Adipose tissue (tissue), 3 donors: ENCODE measurements at regions not wholly inside any gene's neighbourhood (a gene's known extent, or its start where the extent isn't known, plus 50 kb on each side); places are given as distances from the start of the nearest gene placed in this dataset.

ENCODE experiments used
- H3K27ac ChIP-seq: one replicate; pipeline ENCODE4 v1.5.1; 2013; ENCODE audit warnings: low read depth, low read length
- WGBS, 3 donors: extraction: QIAGEN DNeasy Blood & Tissue Kit; methylation state at CpG; one replicate each; pipeline ENCODE4 v1.1.7; 2013; 5-methylcytosine and 5-hydroxymethylcytosine counted together
- donor health status: healthy with polysubstance abuse.
- donor health status: Bipolar disorder and iron deficiency.
- donor health status: healthy.

DNA sequence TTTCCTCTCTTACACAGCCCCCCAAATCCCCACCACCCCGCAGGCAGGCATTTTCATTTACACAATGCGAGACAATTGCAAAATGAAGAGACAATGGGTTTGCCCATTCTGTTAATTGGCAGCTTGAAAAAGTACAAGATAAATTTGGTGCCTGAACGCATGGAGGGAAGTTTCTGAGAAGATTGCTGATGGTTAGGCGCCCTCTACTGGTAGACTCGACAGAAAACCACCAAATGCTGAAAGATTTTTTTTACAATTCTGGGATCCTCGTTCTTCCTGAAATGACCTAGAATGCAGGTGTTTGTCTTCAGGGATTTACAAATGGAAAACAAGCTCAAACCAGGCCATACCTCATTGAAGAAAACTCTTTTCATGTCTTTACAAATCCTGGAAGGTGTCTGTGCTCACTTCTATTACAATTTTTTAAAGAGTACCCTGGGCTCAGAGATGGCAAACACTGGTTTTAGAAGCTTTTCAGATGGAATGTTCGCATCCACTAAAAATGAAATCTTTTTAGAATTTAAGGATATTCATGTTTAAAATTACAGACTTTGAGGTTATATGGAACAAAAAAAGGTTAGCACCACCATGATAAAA lies 338.5 kb downstream of the PMP22 start:
- WGBS, 3 donors, result 13 to 14% (median 14%) methylated on average over 7 of the region's 7 CpGs

DNA sequence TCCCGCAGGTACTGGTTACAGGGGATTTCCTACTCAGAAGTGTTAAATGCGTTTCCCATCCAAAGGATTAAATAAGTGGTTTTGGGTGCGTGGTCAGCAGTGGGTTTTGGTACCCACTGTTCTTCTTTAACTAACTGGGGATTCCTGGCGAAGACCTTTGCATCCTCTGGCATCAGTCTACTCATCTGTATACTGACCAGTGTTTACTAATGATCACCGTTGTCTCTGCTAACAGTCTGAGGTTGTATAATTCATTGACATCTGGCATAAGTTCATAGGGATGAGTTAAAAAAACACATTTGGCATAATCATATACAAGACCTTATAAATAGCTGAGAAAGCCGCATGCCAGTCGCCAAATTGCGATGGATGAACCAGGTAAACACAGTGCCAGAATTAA lies 339.1 kb downstream of the PMP22 start:
- no peak overlapping the region for H3K27ac ChIP-seq
- 46 to 58% (median 52%) methylated on average over 8 of the region's 8 CpGs for WGBS, 3 donors

More for the DNA sequence above, 338.5 kb downstream of the PMP22 start:
- H3K27ac ChIP-seq, result no peak overlapping the region

DNA sequence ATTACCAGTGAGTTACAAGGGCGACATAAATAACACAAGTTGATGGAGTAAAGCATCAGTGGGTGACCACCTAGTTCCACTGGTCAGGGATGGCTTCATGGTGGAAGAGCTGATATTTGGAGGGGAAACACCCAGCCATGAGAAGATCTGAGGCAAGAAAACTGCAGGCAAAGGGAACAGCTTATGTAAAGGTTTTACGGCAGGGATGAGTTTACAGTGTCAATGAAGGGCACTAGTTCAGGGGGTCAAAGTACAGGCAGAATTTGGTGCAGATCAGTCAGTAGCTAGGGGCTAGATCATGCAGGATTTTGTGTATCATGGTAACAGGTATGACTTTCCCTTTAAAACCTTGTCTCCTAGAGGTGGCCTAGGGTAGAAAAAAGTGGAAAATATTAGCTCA lies 339.6 kb downstream of the PMP22 start:
- WGBS, 3 donors, result 85 to 90% (median 86%) methylated on average over 2 of the region's 2 CpGs
- no peak overlapping the region for H3K27ac ChIP-seq

DNA sequence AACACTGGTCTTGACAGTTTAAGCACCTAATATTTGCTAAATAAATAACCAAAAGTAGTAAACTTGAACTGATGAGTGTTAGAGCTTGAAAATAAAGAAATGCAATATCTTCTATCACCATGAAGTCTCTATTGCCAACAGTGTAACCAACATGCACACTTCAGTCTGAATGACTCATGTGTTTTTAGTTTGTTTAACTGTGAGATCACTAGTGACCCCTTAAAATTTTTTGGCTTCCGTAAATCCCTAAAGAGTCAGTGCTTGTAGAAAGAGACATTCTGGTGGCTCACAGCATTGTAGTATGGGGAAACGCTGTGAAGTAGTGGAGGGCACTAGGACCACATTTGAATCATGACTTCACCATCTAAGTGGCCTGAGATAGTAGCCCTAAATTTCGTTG lies 341.1 kb downstream of the PMP22 start:
- 71 to 90% (median 79%) methylated on average over 3 of the region's 3 CpGs for WGBS, 3 donors

DNA sequence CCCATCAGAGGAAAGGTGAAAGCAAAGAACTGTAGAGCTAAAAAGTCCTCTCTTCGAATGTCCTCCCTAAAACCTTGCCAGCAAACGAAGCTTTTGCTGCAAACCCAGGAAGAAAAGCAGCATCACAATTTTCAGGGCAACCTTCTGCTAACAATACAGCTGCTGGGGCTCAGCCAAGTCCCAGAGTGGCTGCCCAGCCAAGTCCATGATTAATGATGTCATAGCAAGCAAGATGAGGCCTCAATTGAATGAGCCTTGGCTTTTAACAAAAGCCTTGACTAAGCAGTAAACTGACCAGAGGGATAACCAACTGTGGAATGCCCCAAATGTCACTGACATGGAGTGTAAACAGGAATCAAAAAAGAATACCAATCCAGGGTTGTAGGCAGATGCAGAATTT lies 342.7 kb downstream of the PMP22 start:
- no peak overlapping the region for H3K27ac ChIP-seq
- 39 to 71% (median 62%) methylated on average over 2 of the region's 2 CpGs for WGBS, 3 donors

More for the DNA sequence above, 341.1 kb downstream of the PMP22 start:
- no peak overlapping the region for H3K27ac ChIP-seq

DNA sequence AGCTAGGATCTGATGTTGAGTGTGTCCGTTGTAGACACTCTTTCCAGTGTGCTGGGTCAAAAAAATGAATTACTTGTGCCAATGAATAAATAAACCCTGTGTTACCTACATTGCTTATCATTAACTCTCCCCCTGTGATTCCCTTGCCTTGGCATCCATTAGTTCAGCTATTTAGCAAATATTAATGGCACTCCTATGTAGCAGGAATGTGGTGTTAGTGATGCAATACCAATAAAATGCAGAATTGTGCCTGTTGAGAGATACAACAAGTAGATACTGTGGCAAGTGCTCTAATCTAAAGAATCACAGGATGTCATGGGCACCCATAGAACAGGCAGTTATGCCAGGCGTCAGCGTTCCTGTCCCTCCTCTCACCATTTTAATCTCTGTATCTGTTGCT lies 343.2 kb downstream of the PMP22 start:
- WGBS, 3 donors, result 50 to 95% (median 90%) methylated on average over 3 of the region's 3 CpGs
- H3K27ac ChIP-seq, result no peak overlapping the region

DNA sequence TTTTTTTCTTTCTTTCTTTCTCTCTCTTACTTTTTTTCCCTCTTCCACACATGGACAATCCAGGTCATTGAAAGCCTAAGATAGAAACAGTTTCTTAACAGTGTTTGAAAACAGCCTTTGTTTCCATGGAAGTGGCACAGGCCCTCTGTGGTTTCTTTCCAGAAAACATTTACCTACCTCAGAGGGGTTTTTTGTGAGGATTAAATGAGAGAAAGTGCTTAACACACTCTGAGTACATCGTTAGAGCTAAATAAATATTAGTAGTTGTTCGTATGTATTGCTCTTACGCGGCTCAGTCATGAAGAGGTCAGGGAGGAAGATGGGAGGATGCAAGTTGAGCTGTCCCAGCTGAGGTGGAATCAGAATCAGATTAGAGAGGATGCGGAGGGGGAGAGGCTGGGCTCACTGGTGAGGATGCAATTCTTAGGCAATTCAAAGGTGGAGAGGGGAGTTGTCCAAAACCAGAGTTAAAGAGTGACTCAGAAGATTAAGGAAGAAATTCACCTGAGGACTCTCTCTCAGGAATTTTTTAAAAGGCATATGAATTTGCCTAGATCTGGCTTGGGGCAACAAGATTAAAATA lies 345.4 kb downstream of the PMP22 start:
- 54 to 67% (median 56%) methylated on average over 5 of the region's 5 CpGs for WGBS, 3 donors
- no peak overlapping the region for H3K27ac ChIP-seq

DNA sequence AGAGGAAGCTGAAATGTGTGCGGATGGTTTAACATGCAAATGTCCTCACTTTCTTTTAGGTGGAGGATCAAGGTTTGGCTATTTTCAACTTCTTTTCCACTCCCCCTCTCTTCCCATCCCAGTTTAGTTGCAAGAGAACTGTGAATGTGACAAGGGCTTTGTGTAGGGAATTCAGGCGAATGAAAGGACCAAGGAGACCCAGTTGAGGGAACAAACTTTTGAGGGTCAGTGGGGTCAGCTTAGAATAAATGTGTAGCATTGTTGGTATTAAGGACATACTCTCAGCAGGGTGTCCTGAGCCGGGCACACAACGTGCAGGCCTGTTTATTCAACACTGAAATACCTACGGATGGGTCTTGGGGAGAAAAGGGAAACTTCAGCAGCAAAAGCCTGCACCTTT lies 346.0 kb downstream of the PMP22 start:
- WGBS, 3 donors, result 70 to 79% (median 71%) methylated on average over 5 of the region's 5 CpGs
- no peak overlapping the region for H3K27ac ChIP-seq

DNA sequence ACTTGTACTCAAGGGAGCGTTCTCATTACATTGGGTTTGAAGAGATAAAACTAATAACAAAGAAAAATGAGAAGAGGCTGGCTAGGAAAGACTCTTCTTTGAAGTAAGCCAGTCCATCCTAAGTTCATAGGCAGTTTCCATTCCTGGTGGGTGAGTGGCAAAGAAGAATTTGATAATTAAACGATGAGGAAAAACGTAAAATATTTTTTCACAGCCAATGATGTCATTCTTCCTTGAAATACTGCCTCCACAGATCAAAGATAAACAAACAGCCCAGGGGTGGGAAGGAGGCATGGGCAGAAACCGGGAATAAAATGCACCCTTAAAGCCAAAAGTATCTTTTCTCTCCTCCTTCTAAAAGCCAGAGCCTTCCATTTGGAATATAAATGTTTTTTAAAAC lies 346.6 kb downstream of the PMP22 start:
- WGBS, 3 donors, result 31 to 34% (median 34%) methylated on average over 4 of the region's 4 CpGs
- H3K27ac ChIP-seq, result no peak overlapping the region

DNA sequence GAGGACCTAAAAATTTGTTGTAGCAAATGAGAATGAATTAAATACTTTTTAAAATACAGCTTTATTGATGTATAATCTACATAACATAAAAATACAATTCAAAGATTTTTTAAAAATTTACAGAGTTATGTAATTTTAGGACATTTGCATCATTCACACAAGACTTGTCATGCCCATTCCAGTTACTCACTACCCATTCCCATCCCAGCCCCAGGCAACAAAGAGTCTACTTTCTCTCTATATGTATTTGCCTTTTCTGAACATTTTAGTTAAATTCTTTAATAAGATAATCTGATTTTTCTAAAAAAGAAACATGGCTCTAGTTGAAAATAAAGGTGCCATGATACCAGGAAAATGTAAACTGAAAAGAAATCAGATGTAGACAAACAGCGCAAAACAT lies 354.2 kb downstream of the PMP22 start:
- no peak overlapping the region for H3K27ac ChIP-seq
- 92 to 96% (median 94%) methylated on average over 1 of the region's 1 CpG for WGBS, 3 donors

DNA sequence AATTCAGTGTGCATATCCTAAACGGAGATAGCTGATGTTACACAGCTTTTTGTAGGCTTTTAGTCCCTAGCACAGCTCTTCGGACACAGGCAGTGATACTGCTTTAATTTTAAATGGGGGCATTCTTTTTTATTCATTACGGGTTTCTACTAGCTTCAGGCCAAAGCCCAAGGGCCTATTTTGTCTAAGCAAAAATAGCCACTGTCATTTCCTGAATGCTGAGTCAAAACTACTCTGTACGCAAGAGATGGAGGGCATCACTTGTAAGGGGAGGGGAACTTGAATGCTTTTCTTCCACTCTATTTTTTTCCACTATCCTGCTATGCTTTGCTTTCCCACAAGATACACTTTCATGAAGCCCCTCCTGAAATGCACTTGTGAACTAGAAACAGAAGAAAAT lies 360.7 kb downstream of the PMP22 start:
- WGBS, 3 donors, result 45 to 72% (median 53%) methylated on average over 4 of the region's 4 CpGs
- no peak overlapping the region for H3K27ac ChIP-seq

DNA sequence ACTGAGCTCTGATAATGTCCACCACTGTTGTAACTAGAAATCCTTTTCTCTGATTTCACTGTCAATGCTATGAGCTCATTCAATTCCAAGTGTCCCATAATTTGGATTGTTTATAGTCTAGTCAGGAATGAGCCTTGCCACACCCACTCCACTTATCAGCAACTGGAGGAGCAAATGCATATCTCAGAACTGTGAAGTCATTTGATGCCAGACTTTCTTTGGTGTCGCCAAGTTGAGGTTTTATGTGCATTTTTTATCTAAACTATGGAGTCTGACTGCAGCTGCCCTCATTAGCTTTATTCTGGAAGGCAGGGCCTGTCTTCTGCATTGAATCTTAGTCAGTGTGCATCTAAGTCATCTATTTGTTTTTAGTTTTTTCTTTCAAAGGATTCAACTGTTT lies 361.3 kb downstream of the PMP22 start:
- WGBS, 3 donors, result 29 to 49% (median 29%) methylated on average over 1 of the region's 1 CpG
- no peak overlapping the region for H3K27ac ChIP-seq

DNA sequence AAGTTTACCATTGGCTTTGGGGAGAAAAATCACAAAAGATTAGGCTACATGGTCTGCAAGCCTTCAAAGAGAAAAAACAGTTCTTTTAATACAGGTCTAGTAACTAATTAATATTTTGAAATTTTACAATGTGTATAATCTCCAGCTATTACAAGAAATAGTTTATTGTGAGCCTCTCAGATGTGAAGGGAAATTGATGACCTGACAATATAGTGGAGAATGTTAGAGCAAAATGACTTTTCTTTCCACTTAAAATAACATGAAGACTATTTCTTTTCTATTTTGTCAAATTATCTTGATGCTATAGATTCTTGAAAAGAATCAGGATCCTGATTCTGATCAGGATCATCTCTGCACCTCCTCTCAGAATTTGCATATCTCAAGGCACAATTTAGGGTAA lies 362.3 kb downstream of the PMP22 start:
- no peak overlapping the region for H3K27ac ChIP-seq

DNA sequence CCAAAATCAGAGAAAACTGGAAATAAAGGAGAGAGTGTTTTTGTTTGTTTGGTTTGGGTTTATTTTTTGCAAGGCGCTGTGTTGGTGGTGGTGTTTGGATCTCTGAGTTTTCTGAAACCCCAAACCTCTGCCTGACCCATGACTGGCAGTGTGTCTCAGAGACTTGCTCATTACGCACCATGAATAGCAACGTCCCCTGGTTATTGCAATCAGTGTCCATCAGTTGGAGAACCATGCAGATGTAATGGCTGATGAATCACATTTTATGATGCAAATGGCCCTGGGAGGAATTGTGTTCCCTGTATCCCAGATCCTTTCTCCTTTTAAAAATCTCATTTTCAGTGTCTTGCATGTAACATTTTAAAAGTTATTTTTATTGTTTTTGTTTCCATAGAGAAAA lies 362.8 kb downstream of the PMP22 start:
- H3K27ac ChIP-seq, result no peak overlapping the region
- WGBS, 3 donors, result 70 to 96% (median 82%) methylated on average over 3 of the region's 3 CpGs

DNA sequence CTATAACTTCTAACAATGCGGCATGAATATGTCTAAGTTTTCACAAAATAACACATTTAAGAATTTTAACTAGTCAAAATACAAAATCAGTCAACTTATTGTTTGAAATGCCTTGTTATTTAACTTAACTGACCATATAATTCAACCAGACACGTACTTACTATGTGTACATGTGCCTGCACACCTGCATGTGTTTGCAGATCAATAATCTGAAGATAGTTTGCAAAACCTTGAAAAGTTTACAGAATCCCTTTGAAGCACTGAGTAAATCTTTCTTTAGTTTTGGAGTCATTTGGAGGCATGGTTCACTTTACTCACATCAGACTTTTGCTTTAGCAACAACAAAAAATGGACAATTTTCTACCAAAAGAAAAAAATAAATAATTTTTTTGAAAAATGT lies 363.8 kb downstream of the PMP22 start:
- no peak overlapping the region for H3K27ac ChIP-seq
- WGBS, 3 donors, result 51 to 81% (median 75%) methylated on average over 2 of the region's 2 CpGs

DNA sequence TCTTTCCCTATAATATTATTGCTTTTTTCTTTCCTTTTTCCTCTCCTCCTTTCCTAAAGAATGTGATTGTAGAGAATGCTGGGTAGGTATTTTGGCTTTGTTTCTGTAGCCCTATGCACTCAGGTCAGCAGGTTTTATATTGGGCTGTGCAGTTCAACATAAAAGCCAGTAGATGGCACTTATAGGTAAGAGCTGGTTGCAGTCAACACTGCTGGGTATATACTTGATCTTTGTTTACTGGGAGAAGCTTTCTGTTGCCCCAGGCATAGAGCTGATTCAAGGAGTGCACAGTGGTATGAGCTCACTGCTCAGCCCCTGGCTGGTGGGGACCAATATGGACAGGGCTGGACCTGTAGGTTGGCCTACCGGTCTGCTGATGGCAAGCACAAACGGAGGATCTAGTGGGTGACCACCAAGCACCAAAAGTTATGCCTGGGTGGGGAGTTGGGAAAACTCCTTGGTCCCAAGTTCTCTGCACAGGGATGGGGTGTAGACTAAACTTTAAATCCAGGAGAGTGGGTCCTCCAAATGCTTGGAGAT lies 378.9 kb downstream of the PMP22 start:
- no peak overlapping the region for H3K27ac ChIP-seq
- 94 to 100% (median 94%) methylated on average over 2 of the region's 2 CpGs for WGBS, 3 donors

DNA sequence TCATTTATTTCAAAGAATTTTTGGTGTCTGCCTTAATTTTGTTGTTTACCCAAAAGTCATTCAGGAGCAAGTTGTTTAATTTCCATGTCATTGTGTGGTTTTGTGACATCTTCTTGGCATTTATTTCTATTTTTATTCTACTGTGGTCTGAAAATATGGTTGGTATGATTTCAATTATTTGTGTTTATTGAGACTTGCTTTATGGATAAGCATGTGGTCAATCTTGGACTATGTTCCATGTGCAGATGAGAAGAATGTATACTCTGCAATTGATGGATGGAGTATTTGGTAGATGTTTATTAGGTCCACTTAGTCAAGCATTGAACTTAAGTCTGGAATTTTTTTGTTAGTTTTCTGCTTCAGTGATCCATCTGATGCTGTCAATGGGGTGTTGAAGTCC lies 383.0 kb downstream of the PMP22 start:
- no peak overlapping the region for H3K27ac ChIP-seq

DNA sequence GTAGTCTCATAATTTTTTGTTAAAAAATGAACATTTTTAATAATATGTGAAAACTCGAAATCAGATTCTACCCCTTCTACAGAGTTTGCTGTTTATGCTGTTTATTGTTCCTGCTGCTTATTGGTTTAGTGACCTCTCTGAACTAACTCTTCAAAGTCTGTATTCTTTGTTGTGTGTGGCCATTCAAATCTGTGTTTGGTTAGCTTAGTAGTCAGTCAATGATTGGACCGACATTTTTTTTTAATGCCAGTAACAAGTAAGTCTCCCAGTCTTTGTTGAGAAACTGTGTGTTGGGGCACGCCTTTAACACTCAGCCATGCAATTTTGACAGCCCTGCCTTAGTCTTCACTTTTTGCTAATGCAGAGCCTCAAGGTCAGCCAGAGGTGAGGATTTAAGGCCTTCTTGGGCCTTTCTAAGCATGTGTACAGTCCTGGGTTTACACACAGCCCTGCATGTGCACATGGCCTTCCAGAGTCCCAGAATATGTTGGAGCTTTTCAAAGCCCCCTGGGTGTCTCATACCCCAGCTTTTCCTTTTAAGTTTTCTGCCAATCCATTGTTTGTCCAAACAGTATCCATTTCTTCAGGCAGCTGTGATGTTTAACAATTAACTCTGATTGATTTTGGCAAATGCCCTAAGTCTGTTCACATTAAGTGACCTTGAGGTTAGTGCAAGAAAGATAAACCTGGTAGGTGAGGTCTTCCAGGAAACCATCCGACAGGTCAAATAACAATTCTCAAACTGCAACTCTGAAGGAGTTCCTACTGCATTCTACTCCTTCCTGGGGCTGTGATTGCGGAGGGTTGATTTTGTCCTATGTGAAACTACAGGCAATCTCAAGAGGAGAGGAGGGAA lies 389.3 kb downstream of the PMP22 start:
- no peak overlapping the region for H3K27ac ChIP-seq
- WGBS, 3 donors, result 40 to 87% (median 83%) methylated on average over 5 of the region's 5 CpGs

DNA sequence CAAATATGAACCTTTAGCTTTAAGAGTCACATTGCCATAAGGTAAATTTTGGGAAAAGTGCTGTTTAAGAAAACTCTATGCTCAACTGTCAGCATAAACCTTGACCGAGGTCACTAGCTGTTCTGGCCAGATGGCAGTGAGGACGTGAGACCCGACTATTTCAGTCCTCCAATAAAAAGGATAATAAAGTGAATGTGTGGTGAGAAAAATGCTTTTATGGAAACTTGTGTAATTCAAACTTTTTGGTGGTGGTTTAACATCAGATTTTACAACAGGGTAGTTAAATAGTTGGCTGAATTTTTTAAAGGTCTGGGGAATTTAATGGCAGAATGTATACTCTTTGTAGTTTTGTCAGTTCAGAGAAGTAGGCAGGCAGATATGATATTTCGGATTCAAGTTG lies 391.1 kb downstream of the PMP22 start:
- H3K27ac ChIP-seq, result no peak overlapping the region
- WGBS, 3 donors, result 58 to 92% (median 80%) methylated on average over 4 of the region's 4 CpGs

DNA sequence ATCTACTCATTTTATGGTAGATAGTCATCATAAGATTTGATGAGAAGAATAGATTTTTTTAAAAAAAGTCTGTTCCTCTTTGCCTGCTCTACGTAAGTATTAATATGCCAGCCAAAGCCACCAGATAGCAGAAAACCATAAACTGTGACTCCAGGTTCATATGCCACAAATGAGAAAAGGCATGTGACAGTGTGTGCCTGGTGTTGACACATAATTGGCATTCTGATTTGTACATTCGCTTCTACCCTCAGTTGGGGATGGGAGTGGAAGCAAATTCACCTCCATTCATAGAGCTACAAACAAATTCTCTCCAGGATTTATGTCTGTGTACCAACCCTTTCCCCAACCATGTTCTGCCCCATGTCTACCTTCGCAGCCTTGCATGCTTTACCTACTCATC lies 391.6 kb downstream of the PMP22 start:
- no peak overlapping the region for H3K27ac ChIP-seq
- 69 to 93% (median 90%) methylated on average over 3 of the region's 3 CpGs for WGBS, 3 donors
